Duodenal mucosa (tissue), 2 donors: ENCODE measurements at regions not wholly inside any gene's neighbourhood (a gene's known extent, or its start where the extent isn't known, plus 50 kb on each side); places are given as distances from the start of the nearest gene placed in this dataset.

Source experiments
- H3K27ac ChIP-seq: one replicate; pipeline ENCODE4 v1.7.0; 2013; ENCODE audit warnings: low read depth, low read length
- H3K27me3 ChIP-seq, 2 donors: one replicate each; pipeline ENCODE4 v1.7.0; 2013; ENCODE audit warnings: low read length in 2 of 2, control low read depth in 1 of 2; ENCODE audit not compliant: insufficient read depth in 2 of 2, control insufficient read depth in 1 of 2
- H3K36me3 ChIP-seq, 2 donors: one replicate each; pipeline ENCODE4 v1.7.0; 2013; ENCODE audit warnings: low read length in 2 of 2, control low read depth in 1 of 2; ENCODE audit not compliant: insufficient read depth in 2 of 2, control insufficient read depth in 1 of 2
- H3K4me1 ChIP-seq, 2 donors: one replicate each; pipeline ENCODE4 v1.7.0; 2013; ENCODE audit warnings: low read length in 2 of 2, control low read depth in 1 of 2; ENCODE audit not compliant: insufficient read depth in 2 of 2, control insufficient read depth in 1 of 2
- H3K4me3 ChIP-seq, 2 donors: one replicate each; pipeline ENCODE4 v1.7.0; 2013; ENCODE audit warnings: low read length in 2 of 2, low read depth in 1 of 2
- H3K9ac ChIP-seq, 2 donors: one replicate each; pipeline ENCODE4 v1.7.0; 2013; ENCODE audit warnings: low read length in 2 of 2, low read depth in 1 of 2
- H3K9me3 ChIP-seq, 2 donors: one replicate each; pipeline ENCODE4 v1.7.0; 2013; ENCODE audit warnings: low read length in 2 of 2, control low read depth in 1 of 2; ENCODE audit not compliant: control insufficient read depth in 1 of 2

DNA sequence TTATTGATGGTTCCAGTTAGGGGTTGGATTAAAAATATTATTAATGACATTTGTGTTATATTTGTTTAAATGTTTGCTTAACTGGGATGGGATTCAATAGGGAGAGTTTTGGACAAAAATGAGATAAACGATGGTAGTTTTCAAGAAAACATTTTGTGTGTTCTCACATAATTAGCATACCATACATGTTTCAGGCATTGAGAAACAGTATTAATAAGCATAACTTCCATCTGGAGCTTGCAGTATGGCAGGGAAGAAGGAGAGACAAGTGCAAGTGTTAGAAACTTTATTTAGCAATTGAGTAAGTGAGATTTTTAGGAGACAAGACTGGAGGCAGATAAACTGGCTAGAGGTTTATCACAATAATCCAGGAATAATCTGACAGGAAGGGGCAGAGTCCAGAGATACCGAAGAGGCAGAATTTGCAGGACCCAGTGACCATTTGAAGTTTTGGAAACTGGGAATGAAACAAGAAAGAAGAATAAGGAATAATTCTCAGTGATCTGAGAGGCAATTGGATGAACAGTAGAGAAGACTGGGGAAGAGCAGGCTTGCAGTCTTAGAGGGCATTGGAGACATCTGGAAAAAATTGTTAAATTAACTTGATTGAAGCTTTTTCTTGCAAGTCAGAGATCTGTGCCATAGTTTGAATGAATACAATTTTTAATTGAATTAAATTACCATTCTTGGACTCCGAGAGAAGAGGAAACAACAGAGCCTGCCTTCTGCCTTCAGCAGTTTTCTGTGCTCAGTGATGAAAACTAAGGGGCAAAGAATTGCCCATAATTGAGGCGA is 73.0 kb upstream of the PTCHD4 start:
- H3K9ac ChIP-seq, result no peak overlapping the region
- no peaks in the 10 kb centered on the region for H3K4me1 ChIP-seq
- H3K36me3 ChIP-seq, result no peaks in the 10 kb centered on the region
- no peak overlapping the region for H3K27ac ChIP-seq
- no peak overlapping the region for H3K4me3 ChIP-seq
- H3K9me3 ChIP-seq, result no peaks in the 10 kb centered on the region
- H3K27me3 ChIP-seq, result no peaks in the 10 kb centered on the region

DNA sequence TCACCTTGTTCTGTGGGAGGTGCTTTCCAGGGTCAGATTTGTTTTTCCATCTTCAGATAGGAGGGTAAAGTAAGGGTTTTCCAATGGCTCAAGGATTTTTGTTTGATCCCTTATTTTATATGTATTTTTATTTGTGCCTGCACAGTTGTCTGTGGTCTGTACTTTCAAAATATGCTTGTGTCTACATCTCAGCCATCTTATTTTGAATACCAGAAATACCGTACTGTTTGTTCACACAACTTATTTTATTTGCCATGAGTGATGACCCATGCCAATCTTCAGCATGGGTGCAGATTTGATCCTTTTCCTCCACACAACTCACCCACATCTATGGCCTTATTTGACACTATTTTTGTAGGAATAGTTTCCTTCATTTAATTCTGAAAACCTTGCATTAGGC is 72.2 kb upstream of the PTCHD4 start:
- no peak overlapping the region for H3K4me3 ChIP-seq
- no peak overlapping the region for H3K9ac ChIP-seq
- no peaks in the 10 kb centered on the region for H3K27me3 ChIP-seq
- no peaks in the 10 kb centered on the region for H3K36me3 ChIP-seq
- H3K27ac ChIP-seq, result no peak overlapping the region
- no peaks in the 10 kb centered on the region for H3K4me1 ChIP-seq
- no peaks in the 10 kb centered on the region for H3K9me3 ChIP-seq

DNA sequence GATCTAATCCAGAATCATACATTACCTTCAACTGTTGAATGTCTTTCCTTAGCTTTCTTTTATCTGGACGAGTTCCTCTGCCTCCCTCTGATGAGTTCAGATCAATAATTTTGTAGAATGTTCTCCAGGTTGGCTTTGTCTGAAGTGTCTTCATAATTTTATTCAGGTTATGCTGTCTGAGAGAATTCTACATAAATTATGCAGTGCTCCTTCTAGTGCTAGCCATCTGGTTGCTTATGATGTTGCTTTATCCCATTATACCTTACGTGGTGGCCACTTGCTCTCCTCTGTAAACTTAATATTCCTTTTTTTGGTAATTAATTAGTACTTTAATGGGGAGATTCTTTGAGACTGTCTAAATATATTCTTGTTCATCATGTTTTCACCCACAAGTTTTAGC is 67.7 kb upstream of the PTCHD4 start:
- no peak overlapping the region for H3K4me3 ChIP-seq
- H3K9ac ChIP-seq, result no peak overlapping the region
- H3K27me3 ChIP-seq, result no peaks in the 10 kb centered on the region

DNA sequence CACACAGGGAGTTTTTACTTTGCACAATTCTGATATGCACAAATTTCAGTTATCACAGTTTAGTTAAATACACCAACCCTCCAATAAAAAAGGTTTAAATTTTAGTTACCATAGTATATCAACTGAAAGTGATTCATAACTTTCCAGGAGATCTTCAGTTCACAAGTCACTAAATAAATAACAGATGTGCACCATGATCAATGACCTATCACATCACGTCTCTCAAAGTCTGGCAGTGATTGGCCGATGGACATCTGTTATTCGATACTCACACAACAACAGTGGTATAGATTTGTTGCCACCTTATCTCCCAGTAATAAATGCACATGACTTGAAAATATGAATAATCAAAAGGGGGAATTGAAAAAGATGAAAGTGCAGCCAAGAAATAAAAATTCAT is 66.8 kb upstream of the PTCHD4 start:
- H3K36me3 ChIP-seq, result no peaks in the 10 kb centered on the region
- no peaks in the 10 kb centered on the region for H3K27me3 ChIP-seq
- H3K4me3 ChIP-seq, result no peak overlapping the region
- H3K9me3 ChIP-seq, result no peaks in the 10 kb centered on the region
- H3K9ac ChIP-seq, result no peak overlapping the region
- H3K4me1 ChIP-seq, result no peaks in the 10 kb centered on the region
- H3K27ac ChIP-seq, result no peak overlapping the region

More for the DNA sequence above, 67.7 kb upstream of the PTCHD4 start:
- Histone ChIP-seq H3K27ac (no peak overlapping the region), H3K36me3 (no peaks in the 10 kb centered on the region), H3K4me1 (no peaks in the 10 kb centered on the region), H3K9me3 (no peaks in the 10 kb centered on the region)

DNA sequence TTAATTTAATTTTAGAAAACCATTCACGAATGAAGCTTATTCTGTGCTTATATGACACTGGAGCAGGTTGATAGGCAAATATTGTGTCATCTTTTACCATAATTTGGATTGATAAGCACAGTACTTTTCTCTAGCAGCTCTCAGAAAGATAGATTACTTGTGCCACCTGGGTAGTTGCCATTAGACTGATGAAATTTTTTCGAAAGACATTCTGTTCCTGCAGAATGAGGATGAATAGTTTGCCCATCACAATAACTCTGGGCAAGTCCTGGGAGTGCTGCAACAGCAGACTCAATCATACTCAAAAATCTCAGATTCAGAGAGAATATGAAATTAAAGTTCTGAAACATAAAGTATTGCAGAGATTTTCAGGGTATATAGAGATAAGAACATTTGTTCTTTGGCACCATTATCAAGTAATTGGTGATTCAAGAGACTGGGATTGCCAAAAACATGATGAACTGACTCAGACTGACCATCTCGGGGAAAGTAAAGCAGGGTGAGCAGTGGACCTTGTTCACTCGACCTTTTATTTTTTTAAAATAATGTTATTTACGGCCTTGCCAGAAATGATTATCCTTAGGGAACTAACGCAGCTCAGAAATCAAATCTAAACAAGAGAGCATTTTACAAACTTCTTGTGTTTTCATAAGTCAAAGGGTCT is 65.8 kb upstream of the PTCHD4 start:
- Histone ChIP-seq H3K9me3 (no peaks in the 10 kb centered on the region), H3K4me3 (no peak overlapping the region), H3K27ac (no peak overlapping the region), H3K27me3 (no peaks in the 10 kb centered on the region), H3K9ac (no peak overlapping the region), H3K36me3 (no peaks in the 10 kb centered on the region), H3K4me1 (no peaks in the 10 kb centered on the region)

DNA sequence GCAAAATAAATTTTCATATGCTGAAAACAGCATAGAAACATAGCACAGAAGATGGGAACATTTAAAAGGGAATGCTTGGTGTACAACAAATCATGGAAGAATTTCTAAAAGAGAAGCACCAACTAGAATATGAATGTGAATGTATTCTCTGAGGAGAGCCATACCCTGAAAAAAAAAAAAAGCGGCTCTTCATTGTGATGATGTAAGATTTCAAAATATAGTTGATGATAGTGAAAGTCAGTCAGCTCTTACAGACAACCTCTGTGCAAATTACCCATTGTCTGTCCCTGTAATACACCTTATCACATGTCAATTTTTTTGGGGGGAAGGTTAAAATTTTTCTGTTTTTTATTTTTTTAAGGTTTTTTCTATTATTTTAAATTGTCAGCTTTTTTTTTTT is 58.6 kb upstream of the PTCHD4 start:
- Histone ChIP-seq H3K9me3 (no peaks in the 10 kb centered on the region), H3K36me3 (no peaks in the 10 kb centered on the region), H3K27me3 (no peaks in the 10 kb centered on the region), H3K9ac (no peak overlapping the region), H3K4me1 (no peaks in the 10 kb centered on the region), H3K4me3 (no peak overlapping the region), H3K27ac (no peak overlapping the region)
